GM23338 (cell line): ENCODE measurements at regions not wholly inside any gene's neighbourhood (a gene's known extent, or its start where the extent isn't known, plus 50 kb on each side); places are given as distances from the start of the nearest gene placed in this dataset.

Experiments used
- CREB1 ChIP-seq: fragments of 250-450 bp; sonication (Bioruptor Pico); IDR thresholded peaks from 2 replicates; pipeline ENCODE4 v1.5.0; 2020; ENCODE audit warnings: low read depth, mild to moderate bottlenecking, moderate library complexity
- EZH2 ChIP-seq: fragments of 200-600 bp; sonication (generic); IDR thresholded peaks from one replicate; pipeline ENCODE4 v1.8.0; 2017; ENCODE audit warnings: antibody characterized with exemption, mild to moderate bottlenecking, low read depth; ENCODE audit not compliant: unreplicated experiment
- EZH2phosphoT487 ChIP-seq: fragments of 200-600 bp; sonication (generic); IDR thresholded peaks from one replicate; pipeline ENCODE4 v1.8.1; 2018; ENCODE audit warnings: antibody characterized with exemption; ENCODE audit not compliant: unreplicated experiment
- JUNB ChIP-seq: IDR thresholded peaks from one replicate; pipeline ENCODE4 v1.6.1; 2016; ENCODE audit warnings: antibody characterized with exemption; ENCODE audit not compliant: unreplicated experiment
- POLR2AphosphoS5 ChIP-seq: IDR thresholded peaks from 2 replicates; pipeline ENCODE4 v1.6.1; 2016; ENCODE audit warnings: antibody characterized with exemption, low read depth
- STAT1 ChIP-seq: IDR thresholded peaks from one replicate; pipeline ENCODE4 v1.6.1; 2016; ENCODE audit warnings: antibody characterized with exemption; ENCODE audit not compliant: unreplicated experiment
- ZNF331 ChIP-seq: fragments of 250-450 bp; sonication (Bioruptor Pico); IDR thresholded peaks from 2 replicates; pipeline ENCODE4 v1.5.0; 2020; ENCODE audit warnings: low read depth, mild to moderate bottlenecking, moderate library complexity
- TF ChIP-seq, protein P1 (sequence below), 2 experiments: fragments of 200-600 bp in 1 of 2; sonication (generic) in 1 of 2; conservative IDR thresholded peaks; 2 replicates each; pipeline versions ENCODE4 v1.5.1 to v1.6.1; 2016 to 2017; ENCODE audit warnings: antibody characterized with exemption in 2 of 2, low read depth in 2 of 2, mild to moderate bottlenecking in 2 of 2, moderate library complexity in 1 of 2
- TF ChIP-seq, protein P2 (sequence below): IDR thresholded peaks from one replicate; pipeline ENCODE4 v1.6.1; 2018; ENCODE audit warnings: antibody characterized with exemption; ENCODE audit not compliant: unreplicated experiment
- TF ChIP-seq, protein P3 (sequence below): IDR thresholded peaks from 2 replicates; pipeline ENCODE4 v1.6.1; 2016; ENCODE audit warnings: antibody characterized with exemption

DNA sequence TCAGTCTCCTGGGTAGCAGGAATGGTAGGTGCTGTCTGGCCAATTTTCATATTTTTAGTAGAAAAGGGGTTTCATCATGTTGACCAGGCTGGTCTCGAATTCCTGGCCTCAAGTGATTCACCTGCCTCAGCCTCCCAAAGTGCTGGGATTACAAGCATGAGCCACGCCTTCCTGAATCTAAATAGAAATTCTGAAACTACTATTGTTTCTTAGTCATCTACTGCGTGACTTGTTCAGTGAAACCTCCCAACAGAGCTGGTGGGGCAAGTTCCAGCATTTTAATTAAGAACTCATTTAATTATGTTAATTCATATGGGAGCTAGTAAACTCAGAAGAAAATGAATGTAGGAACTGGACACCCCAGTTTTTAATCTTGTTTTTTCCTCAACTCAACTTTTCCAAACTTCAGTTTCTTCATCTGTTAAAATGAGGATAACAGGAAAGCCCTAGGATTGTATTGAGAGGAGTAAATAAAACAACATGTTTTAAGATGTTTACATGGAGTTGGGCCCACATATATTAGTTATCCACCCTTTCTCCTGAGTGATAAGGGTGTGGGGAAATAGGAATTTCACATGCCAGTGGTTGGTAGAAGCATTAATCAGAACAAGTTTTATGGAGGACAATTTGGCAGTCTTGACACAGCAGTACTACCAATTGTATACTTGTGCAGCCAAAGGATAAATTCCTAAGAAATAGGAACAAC lies 335.8 kb upstream of the E2F7 start:
- TF ChIP-seq EZH2: no peak
- TF ChIP-seq, protein P1, sequence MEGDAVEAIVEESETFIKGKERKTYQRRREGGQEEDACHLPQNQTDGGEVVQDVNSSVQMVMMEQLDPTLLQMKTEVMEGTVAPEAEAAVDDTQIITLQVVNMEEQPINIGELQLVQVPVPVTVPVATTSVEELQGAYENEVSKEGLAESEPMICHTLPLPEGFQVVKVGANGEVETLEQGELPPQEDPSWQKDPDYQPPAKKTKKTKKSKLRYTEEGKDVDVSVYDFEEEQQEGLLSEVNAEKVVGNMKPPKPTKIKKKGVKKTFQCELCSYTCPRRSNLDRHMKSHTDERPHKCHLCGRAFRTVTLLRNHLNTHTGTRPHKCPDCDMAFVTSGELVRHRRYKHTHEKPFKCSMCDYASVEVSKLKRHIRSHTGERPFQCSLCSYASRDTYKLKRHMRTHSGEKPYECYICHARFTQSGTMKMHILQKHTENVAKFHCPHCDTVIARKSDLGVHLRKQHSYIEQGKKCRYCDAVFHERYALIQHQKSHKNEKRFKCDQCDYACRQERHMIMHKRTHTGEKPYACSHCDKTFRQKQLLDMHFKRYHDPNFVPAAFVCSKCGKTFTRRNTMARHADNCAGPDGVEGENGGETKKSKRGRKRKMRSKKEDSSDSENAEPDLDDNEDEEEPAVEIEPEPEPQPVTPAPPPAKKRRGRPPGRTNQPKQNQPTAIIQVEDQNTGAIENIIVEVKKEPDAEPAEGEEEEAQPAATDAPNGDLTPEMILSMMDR (conservative IDR thresholded peaks at IDR 0.05; ENCODE audit: low read depth in 2 of 2): no peak
- TF ChIP-seq STAT1: no peak
- no peak for TF ChIP-seq POLR2AphosphoS5
- TF ChIP-seq, protein P2, sequence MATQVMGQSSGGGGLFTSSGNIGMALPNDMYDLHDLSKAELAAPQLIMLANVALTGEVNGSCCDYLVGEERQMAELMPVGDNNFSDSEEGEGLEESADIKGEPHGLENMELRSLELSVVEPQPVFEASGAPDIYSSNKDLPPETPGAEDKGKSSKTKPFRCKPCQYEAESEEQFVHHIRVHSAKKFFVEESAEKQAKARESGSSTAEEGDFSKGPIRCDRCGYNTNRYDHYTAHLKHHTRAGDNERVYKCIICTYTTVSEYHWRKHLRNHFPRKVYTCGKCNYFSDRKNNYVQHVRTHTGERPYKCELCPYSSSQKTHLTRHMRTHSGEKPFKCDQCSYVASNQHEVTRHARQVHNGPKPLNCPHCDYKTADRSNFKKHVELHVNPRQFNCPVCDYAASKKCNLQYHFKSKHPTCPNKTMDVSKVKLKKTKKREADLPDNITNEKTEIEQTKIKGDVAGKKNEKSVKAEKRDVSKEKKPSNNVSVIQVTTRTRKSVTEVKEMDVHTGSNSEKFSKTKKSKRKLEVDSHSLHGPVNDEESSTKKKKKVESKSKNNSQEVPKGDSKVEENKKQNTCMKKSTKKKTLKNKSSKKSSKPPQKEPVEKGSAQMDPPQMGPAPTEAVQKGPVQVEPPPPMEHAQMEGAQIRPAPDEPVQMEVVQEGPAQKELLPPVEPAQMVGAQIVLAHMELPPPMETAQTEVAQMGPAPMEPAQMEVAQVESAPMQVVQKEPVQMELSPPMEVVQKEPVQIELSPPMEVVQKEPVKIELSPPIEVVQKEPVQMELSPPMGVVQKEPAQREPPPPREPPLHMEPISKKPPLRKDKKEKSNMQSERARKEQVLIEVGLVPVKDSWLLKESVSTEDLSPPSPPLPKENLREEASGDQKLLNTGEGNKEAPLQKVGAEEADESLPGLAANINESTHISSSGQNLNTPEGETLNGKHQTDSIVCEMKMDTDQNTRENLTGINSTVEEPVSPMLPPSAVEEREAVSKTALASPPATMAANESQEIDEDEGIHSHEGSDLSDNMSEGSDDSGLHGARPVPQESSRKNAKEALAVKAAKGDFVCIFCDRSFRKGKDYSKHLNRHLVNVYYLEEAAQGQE: no peak
- TF ChIP-seq, protein P3, sequence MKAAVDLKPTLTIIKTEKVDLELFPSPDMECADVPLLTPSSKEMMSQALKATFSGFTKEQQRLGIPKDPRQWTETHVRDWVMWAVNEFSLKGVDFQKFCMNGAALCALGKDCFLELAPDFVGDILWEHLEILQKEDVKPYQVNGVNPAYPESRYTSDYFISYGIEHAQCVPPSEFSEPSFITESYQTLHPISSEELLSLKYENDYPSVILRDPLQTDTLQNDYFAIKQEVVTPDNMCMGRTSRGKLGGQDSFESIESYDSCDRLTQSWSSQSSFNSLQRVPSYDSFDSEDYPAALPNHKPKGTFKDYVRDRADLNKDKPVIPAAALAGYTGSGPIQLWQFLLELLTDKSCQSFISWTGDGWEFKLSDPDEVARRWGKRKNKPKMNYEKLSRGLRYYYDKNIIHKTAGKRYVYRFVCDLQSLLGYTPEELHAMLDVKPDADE: no peak
- TF ChIP-seq EZH2phosphoT487: no peak
- TF ChIP-seq JUNB: no peak
- no peak for TF ChIP-seq CREB1 (CRISPR knock-in tag)
- no peak for TF ChIP-seq ZNF331
